Pancreas (tissue), 10 donors: ENCODE measurements at regions not wholly inside any gene's neighbourhood (a gene's known extent, or its start where the extent isn't known, plus 50 kb on each side); places are given as distances from the start of the nearest gene placed in this dataset.
"Not testable (repeated sequence)": the region's sequence is repeated elsewhere in the genome, so short reads cannot be mapped to it uniquely, and the experiment has no call there.

ENCODE experiments used
- ATAC-seq, 4 donors: fragments of 200-7000 bp; cut with Tn5 transposase; one replicate each; pipeline versions ENCODE4 v1.8.0 to v1.9.1; 2020; ENCODE audit warnings: mild to moderate bottlenecking in 4 of 4, moderate library complexity in 4 of 4
- DNase-seq, 6 donors: peaks; one replicate each; pipeline ENCODE4 v3.0.0-alpha.2; 2020
- FAIRE-seq: peaks from 2 replicates; lab custom pipeline; 2012; peaks lifted over from hg19 to GRCh38; lab: Jason Lieb, UNC
- H3K27ac ChIP-seq, 4 donors: fragments of 200-600 bp; sonication (generic); 1 replicate in 3 of 4; 2 replicates in 1 of 4; pipeline versions ENCODE4 v1.5.0 to v1.8.0; 2020
- H3K27me3 ChIP-seq, 4 donors: fragments of 200-600 bp; one replicate each; pipeline ENCODE4 v1.8.0; 2021
- H3K36me3 ChIP-seq, 3 donors: fragments of 200-600 bp; sonication (generic) in 1 of 3; one replicate each; pipeline versions ENCODE4 v1.5.0 to v1.8.0; 2020 to 2021
- H3K4me1 ChIP-seq, 3 donors: fragments of 200-600 bp; one replicate each; pipeline ENCODE4 v1.8.0; 2021
- H3K4me3 ChIP-seq, 4 donors: fragments of 200-600 bp; sonication (generic) in 2 of 4; one replicate each; pipeline versions ENCODE4 v1.5.0 to v1.8.0; 2020 to 2021
- H3K9me3 ChIP-seq, 4 donors: fragments of 200-600 bp; one replicate each; pipeline ENCODE4 v1.8.0; 2021
- WGBS, 2 donors: extraction: QIAGEN DNeasy Blood & Tissue Kit; methylation state at CpG; one replicate each; pipeline ENCODE4 v1.1.7; 2013; 5-methylcytosine and 5-hydroxymethylcytosine counted together
- intact Hi-C, 3 donors: fragments of 100-400 bp; cut with DNase I; formaldehyde crosslinking; loops; one replicate each; pipeline versions ENCODE4 v1.11.1 to v1.14.2; 2022
- TF ChIP-seq, protein P1 (sequence below), 4 donors: fragments of 200-600 bp; sonication (generic) in 3 of 4; IDR thresholded peaks; one replicate each; pipeline versions ENCODE4 v1.5.0 to v1.8.0; 2021; ENCODE audit warnings: antibody characterized with exemption in 4 of 4
- donor health status: healthy with polysubstance abuse.
- donor health status: DM: no; HTN: no; CAD: no; lungs with moderate emphysema.
- donor health status: DM: no; HTN: no; CAD: no.
- donor health status: control.
- donor health status: control.
- donor health status: Bipolar disorder and iron deficiency.
- donor health status: DM: yes; HTN: yes; CAD: no.
- donor health status: DM: no; HTN: no; CAD: no.
- donor health status: DM: no; HTN: no; CAD: no.
- donor health status: DM: yes; HTN: yes; CAD: no.

- TF ChIP-seq, protein P1, sequence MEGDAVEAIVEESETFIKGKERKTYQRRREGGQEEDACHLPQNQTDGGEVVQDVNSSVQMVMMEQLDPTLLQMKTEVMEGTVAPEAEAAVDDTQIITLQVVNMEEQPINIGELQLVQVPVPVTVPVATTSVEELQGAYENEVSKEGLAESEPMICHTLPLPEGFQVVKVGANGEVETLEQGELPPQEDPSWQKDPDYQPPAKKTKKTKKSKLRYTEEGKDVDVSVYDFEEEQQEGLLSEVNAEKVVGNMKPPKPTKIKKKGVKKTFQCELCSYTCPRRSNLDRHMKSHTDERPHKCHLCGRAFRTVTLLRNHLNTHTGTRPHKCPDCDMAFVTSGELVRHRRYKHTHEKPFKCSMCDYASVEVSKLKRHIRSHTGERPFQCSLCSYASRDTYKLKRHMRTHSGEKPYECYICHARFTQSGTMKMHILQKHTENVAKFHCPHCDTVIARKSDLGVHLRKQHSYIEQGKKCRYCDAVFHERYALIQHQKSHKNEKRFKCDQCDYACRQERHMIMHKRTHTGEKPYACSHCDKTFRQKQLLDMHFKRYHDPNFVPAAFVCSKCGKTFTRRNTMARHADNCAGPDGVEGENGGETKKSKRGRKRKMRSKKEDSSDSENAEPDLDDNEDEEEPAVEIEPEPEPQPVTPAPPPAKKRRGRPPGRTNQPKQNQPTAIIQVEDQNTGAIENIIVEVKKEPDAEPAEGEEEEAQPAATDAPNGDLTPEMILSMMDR (IDR thresholded peaks at IDR 0.05): no peak
- Histone ChIP-seq H3K36me3 (no peaks in the 10 kb centered on the region), H3K27ac (no peak overlapping the region), H3K9me3 (no peaks in the 10 kb centered on the region), H3K27me3 (no peaks in the 10 kb centered on the region), H3K4me1 (peaks cover 6 to 10% (median 8%) of the 10 kb centered on the region in 3 donors), H3K4me3 (no peak overlapping the region)
- no peak for DNase-seq
- intact Hi-C loops: no loop called here
- no peak for FAIRE-seq
- WGBS, 2 donors: 92 to 95% methylated on average over 1 of the region's 1 CpG
- no peak for ATAC-seq
Measured at GRCh38 chr10:64571056-64571455, 1049.9 kb downstream of the REEP3 start.

- Histone ChIP-seq H3K4me3 (no peak overlapping the region), H3K9me3 (no peaks in the 10 kb centered on the region), H3K27me3 (no peaks in the 10 kb centered on the region), H3K27ac (peak overlapping the region in 1 of 4 donors; percentile 51), H3K4me1 (peaks cover 6 to 10% (median 8%) of the 10 kb centered on the region in 3 donors), H3K36me3 (no peaks in the 10 kb centered on the region)
- ATAC-seq (peak; percentile 87 to 93 (median 92)), FAIRE-seq (peak; percentile 74), DNase-seq (no peak)
- 9 to 14% methylated on average over 1 of the region's 1 CpG for WGBS, 2 donors
- intact Hi-C loops: no loop called here
- TF ChIP-seq, protein P1 (IDR thresholded peaks at IDR 0.05): no peak
Measured at GRCh38 chr10:64573623-64574325, 1052.6 kb downstream of the REEP3 start.

GRCh38 chr10:64574371-64574770, 1053.2 kb downstream of the REEP3 start:
- DNase-seq (peak in 1 of 6 donors; percentile 27), ATAC-seq (peak; percentile 22 to 48 (median 34)), FAIRE-seq (no peak)
- Histone ChIP-seq H3K9me3 (no peaks in the 10 kb centered on the region), H3K27me3 (no peaks in the 10 kb centered on the region), H3K4me1 (peaks cover 6 to 10% (median 8%) of the 10 kb centered on the region in 3 donors), H3K27ac (peak overlapping the region in 1 of 4 donors; percentile 51), H3K36me3 (no peaks in the 10 kb centered on the region), H3K4me3 (no peak overlapping the region)
- 17 to 25% methylated on average over 2 of the region's 2 CpGs for WGBS, 2 donors
- TF ChIP-seq, protein P1 (IDR thresholded peaks at IDR 0.05): no peak
- intact Hi-C loops: no loop called here

DNA sequence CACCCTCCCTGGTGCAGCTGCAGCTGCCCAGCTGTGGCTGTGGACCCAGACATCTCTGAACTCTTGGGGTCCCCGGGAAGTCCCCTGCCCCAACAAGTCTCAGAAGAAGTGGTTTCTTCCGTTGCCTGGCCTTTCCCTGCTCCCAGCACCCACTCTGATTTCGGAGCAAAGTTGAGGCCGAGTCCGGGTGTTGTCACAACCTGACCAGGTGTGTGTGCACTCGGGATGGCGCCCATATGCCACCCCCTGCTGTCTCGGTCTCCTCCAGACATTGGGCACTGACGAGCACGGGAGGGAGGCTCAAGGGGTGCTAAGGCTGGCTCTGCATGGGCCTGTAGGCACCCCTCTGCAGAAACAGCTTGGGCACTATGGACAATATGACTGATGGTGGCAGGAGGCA, 1055.3 kb downstream of the REEP3 start:
- Histone ChIP-seq H3K4me3 (no peak overlapping the region), H3K9me3 (no peaks in the 10 kb centered on the region), H3K36me3 (no peaks in the 10 kb centered on the region), H3K4me1 (peaks cover 6 to 10% (median 8%) of the 10 kb centered on the region in 3 donors), H3K27me3 (no peaks in the 10 kb centered on the region), H3K27ac (no peak overlapping the region)
- DNase-seq: peak in 1 of 6 donors; percentile 51
- FAIRE-seq: no peak
- no peak for ATAC-seq
- intact Hi-C loops: no loop called here
- TF ChIP-seq, protein P1 (IDR thresholded peaks at IDR 0.05): no peak
- WGBS, 2 donors: 93 to 94% methylated on average over 10 of the region's 10 CpGs

DNA sequence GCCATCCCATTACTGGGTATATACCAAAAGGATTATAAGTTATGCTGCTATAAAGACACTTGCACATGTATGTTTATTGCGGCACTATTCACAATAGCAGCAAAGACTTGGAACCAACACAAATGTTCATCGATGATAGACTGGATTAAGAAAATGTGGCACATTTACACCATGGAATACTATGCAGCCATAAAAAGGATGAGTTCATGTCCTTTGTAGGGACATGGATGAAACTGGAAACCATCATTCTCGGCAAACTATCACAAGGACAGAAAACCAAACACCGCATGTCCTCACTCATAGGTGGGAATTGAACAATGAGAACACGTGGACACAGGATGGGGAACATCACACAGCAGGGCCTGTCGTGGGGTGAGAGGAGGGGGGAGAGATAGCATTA, 1057.6 kb downstream of the REEP3 start:
- H3K27me3 ChIP-seq, H3K27ac ChIP-seq, H3K4me3 ChIP-seq, FAIRE-seq, H3K9me3 ChIP-seq, H3K4me1 ChIP-seq, H3K36me3 ChIP-seq, intact Hi-C loops, DNase-seq, ATAC-seq: not testable (repeated sequence)
- 94 to 95% methylated on average over 6 of the region's 6 CpGs for whole genome bisulfite sequencing, 2 donors
